Natural killer cell (primary cell): ENCODE measurements at regions not wholly inside any gene's neighbourhood (a gene's known extent, or its start where the extent isn't known, plus 50 kb on each side); places are given as distances from the start of the nearest gene placed in this dataset.

Experiments
- ATAC-seq, 3 donors: fragments of 150-1000 bp in 2 of 3; fragments of 200-7000 bp in 1 of 3; cut with Tn5 transposase; 1 replicate in 1 of 3; 2 replicates in 2 of 3; pipeline ENCODE4 v1.10.0; 2021; ENCODE audit warnings: mild to moderate bottlenecking in 2 of 3, moderate library complexity in 2 of 3
- DNase-seq, 2 donors: peaks; one replicate each; pipeline versions ENCODE4 v3.0.0 to v3.0.0-alpha.2; 2013 to 2021; ENCODE audit warnings: mixed read lengths in 1 of 2
- H3K27ac ChIP-seq: one replicate; pipeline ENCODE4 v1.5.1; 2013; ENCODE audit warnings: mild to moderate bottlenecking, low read length
- H3K27me3 ChIP-seq: one replicate; pipeline ENCODE4 v1.6.1; 2013; ENCODE audit warnings: low read length; ENCODE audit not compliant: control insufficient read depth, insufficient read depth
- H3K36me3 ChIP-seq: one replicate; pipeline ENCODE4 v1.6.1; 2013; ENCODE audit warnings: low read length; ENCODE audit not compliant: control insufficient read depth, insufficient read depth
- H3K4me1 ChIP-seq: one replicate; pipeline ENCODE4 v1.6.1; 2013; ENCODE audit warnings: low read length; ENCODE audit not compliant: control insufficient read depth, insufficient read depth
- H3K4me3 ChIP-seq: one replicate; pipeline ENCODE4 v1.5.1; 2013; ENCODE audit warnings: low read length
- H3K9me3 ChIP-seq: one replicate; pipeline ENCODE4 v1.6.1; 2013; ENCODE audit warnings: low read length; ENCODE audit not compliant: control insufficient read depth, insufficient read depth
- H3K27ac Mint-ChIP-seq, 2 donors: one replicate each; pipeline ENCODE4 v1.8.0; 2022; ENCODE audit warnings: mild to moderate bottlenecking in 2 of 2, mixed read lengths in 2 of 2, moderate library complexity in 1 of 2
- H3K27me3 Mint-ChIP-seq, 2 donors: one replicate each; pipeline ENCODE4 v1.8.0; 2022; ENCODE audit warnings: low read depth in 2 of 2, mixed read lengths in 2 of 2
- H3K36me3 Mint-ChIP-seq: one replicate; pipeline ENCODE4 v1.8.0; 2022; ENCODE audit warnings: mixed read lengths
- H3K4me1 Mint-ChIP-seq, 2 donors: one replicate each; pipeline ENCODE4 v1.8.0; 2022; ENCODE audit warnings: mixed read lengths in 2 of 2
- H3K4me3 Mint-ChIP-seq: one replicate; pipeline ENCODE4 v1.8.0; 2022; ENCODE audit warnings: mild to moderate bottlenecking, moderate library complexity, mixed read lengths
- H3K9me3 Mint-ChIP-seq, 2 donors: one replicate each; pipeline ENCODE4 v1.8.0; 2022; ENCODE audit warnings: mixed read lengths in 2 of 2
- WGBS: methylation state at CpG from one replicate; pipeline ENCODE4 v1.1.7; 2013; ENCODE audit warnings: missing lambda C conversion rate; ENCODE audit not compliant: insufficient coverage; 5-methylcytosine and 5-hydroxymethylcytosine counted together
- intact Hi-C: fragments of 100-400 bp; cut with micrococcal nuclease; formaldehyde crosslinking; loops from one replicate; pipeline ENCODE4 v1.14.2; 2022
- TF ChIP-seq, protein P1 (sequence below): fragments of 200-600 bp; IDR thresholded peaks from one replicate; pipeline ENCODE4 v1.8.0; 2022; ENCODE audit warnings: antibody characterized with exemption

DNA sequence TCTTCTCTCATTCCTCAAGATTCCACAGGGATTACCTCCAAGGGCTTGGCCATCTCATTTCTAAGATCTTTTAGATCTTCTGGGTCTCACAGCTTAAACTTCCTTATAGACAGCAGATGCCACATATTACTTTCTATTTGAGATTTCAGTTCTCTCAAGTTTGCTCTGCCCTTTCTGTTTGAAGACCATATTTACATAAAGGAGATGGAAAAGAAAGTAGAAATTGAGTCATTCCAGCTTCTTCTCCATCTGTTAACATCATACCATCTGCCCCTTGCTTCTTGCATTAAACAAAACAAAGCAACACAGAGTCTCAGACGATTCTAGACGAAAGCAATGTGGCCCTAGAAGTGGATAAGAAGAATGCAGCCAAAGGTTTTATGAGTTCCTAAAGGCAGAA, 203.4 kb downstream of the TTLL2 start:
- no peaks in the 10 kb centered on the region for H3K36me3 ChIP-seq
- Mint-ChIP-seq H3K4me3 (no peak overlapping the region), H3K36me3 (no peaks in the 10 kb centered on the region), H3K27ac (no peak overlapping the region), H3K9me3 (no peaks in the 10 kb centered on the region), H3K4me1 (peaks cover 0 to 4% of the 10 kb centered on the region in 2 donors), H3K27me3 (peaks cover 5 to 7% of the 10 kb centered on the region in 2 donors)
- no peak for DNase-seq
- TF ChIP-seq, protein P1, sequence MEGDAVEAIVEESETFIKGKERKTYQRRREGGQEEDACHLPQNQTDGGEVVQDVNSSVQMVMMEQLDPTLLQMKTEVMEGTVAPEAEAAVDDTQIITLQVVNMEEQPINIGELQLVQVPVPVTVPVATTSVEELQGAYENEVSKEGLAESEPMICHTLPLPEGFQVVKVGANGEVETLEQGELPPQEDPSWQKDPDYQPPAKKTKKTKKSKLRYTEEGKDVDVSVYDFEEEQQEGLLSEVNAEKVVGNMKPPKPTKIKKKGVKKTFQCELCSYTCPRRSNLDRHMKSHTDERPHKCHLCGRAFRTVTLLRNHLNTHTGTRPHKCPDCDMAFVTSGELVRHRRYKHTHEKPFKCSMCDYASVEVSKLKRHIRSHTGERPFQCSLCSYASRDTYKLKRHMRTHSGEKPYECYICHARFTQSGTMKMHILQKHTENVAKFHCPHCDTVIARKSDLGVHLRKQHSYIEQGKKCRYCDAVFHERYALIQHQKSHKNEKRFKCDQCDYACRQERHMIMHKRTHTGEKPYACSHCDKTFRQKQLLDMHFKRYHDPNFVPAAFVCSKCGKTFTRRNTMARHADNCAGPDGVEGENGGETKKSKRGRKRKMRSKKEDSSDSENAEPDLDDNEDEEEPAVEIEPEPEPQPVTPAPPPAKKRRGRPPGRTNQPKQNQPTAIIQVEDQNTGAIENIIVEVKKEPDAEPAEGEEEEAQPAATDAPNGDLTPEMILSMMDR, result no peak
- H3K9me3 ChIP-seq, result no peaks in the 10 kb centered on the region
- H3K4me1 ChIP-seq, result no peaks in the 10 kb centered on the region
- ATAC-seq, result no peak
- intact Hi-C loops, result no loop called here
- H3K27ac ChIP-seq, result no peak overlapping the region
- WGBS, result 58% methylated on average over 2 of the region's 2 CpGs
- H3K4me3 ChIP-seq, result no peak overlapping the region
- H3K27me3 ChIP-seq, result no peaks in the 10 kb centered on the region

DNA sequence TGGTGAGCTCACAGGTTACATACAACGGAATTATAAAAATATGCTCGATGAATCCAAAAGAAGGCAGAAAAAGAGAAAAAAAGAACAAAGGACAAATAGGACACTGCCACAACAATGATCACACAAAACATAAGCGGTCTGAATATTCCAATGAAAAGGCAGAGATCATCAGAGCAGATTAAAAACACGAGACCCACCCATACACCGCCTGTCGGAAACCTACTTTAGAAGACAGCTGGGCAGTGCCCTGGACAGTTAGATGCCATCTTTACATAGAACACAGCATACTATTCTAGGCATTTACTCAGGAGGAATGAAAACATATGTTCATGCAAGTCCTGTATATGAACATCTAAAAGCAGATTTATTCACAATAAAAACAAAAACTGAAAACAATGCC, 204.1 kb downstream of the TTLL2 start:
- no peaks in the 10 kb centered on the region for H3K36me3 Mint-ChIP-seq
- H3K9me3 Mint-ChIP-seq, result no peaks in the 10 kb centered on the region
- H3K4me3 Mint-ChIP-seq, result no peak overlapping the region
- WGBS, result 88% methylated on average over 6 of the region's 6 CpGs
- no peak for DNase-seq
- H3K27me3 ChIP-seq, result no peaks in the 10 kb centered on the region
- H3K4me1 ChIP-seq, result no peaks in the 10 kb centered on the region
- H3K27ac ChIP-seq, result no peak overlapping the region
- no peak overlapping the region for H3K27ac Mint-ChIP-seq
- no peak overlapping the region for H3K4me3 ChIP-seq
- TF ChIP-seq, protein P1, result no peak
- H3K4me1 Mint-ChIP-seq, result peaks cover 0 to 4% of the 10 kb centered on the region in 2 donors
- intact Hi-C loops, result no loop called here
- no peak for ATAC-seq
- H3K9me3 ChIP-seq, result no peaks in the 10 kb centered on the region
- H3K27me3 Mint-ChIP-seq, result peaks cover 5 to 7% of the 10 kb centered on the region in 2 donors
- no peaks in the 10 kb centered on the region for H3K36me3 ChIP-seq

DNA sequence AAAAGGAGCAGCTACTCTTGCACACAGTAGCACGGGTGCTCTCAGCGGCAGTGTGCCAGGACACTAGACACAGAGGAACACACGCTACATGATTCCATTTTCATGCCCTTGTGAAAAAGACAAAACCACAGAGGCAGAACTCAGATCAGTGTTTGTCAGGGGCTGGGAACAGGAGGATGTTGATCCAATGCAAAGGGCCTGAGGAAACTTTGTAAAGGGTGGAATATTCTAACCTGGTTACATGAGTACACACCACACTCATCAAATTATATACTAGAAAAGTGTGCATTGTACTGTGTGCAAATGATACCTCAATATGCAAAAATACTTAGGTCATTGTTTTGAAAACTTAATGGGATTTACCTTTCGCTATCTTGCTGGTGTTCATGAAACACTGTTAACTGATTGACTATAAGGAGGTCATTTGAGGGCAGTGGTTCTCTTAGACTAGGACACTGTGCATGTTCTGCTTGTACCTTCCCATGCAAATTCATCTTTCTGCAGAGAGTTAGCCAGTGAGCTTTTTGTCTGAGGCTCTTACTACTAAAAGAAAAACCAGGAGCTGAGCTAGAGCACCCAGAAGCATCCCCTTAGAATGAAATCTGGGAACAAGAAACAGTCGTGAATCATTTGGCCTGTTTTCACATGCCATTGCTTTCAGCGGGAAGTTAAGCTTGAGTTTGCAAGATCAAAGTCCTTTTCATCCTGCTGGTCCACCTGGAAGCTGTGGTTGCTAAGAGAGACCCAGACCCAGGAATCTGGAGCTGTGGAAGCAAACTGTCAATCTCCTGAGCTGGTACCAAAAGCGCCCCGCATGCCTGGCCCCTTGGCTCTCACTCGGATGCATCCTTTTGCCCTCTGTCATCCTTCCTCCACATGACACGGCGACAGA, 204.8 kb downstream of the TTLL2 start:
- Mint-ChIP-seq H3K4me1 (peaks cover 0 to 4% of the 10 kb centered on the region in 2 donors), H3K36me3 (no peaks in the 10 kb centered on the region), H3K4me3 (no peak overlapping the region), H3K27ac (no peak overlapping the region), H3K9me3 (no peaks in the 10 kb centered on the region), H3K27me3 (peaks cover 5 to 7% of the 10 kb centered on the region in 2 donors)
- no peaks in the 10 kb centered on the region for H3K9me3 ChIP-seq
- no peaks in the 10 kb centered on the region for H3K36me3 ChIP-seq
- H3K4me1 ChIP-seq, result no peaks in the 10 kb centered on the region
- no peaks in the 10 kb centered on the region for H3K27me3 ChIP-seq
- no peak overlapping the region for H3K27ac ChIP-seq
- intact Hi-C loops, result no loop called here
- DNase-seq (no peak), ATAC-seq (no peak)
- TF ChIP-seq, protein P1, result no peak
- WGBS, result 91% methylated on average over 11 of the region's 11 CpGs
- H3K4me3 ChIP-seq, result no peak overlapping the region
